ENCODE measurements at regions not wholly inside any gene's neighbourhood (a gene's known extent, or its start where the extent isn't known, plus 50 kb on each side); places are given as distances from the start of the nearest gene placed in this dataset.

DNA sequence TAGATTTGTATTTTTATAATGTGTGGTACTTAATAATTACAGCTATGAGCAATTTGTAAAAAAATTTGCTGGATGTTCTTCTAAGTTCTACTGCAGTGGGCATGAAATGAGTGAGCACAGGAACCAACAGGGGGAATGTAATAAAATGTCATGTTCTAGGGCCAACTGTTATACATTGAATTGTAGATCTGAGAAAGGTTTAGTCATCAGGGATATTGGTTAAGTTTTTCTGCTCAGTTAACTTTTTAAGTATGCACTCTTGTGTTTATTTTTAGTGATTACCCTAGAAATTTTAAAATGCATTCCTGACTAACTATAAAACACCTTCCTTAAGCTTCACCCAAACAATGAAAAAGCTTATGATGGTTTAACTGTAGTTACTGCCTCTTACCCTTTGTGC, 101.8 kb downstream of the CAND1 start:
- Histone ChIP-seq H3K9ac (no peak overlapping the region), H3K36me3 (no peaks in the 10 kb centered on the region), H3K4me2 (no peak overlapping the region), H3K79me2 (ENCODE audit: low read depth) (no peaks in the 10 kb centered on the region), H3F3A (ENCODE audit: low read depth) (no peaks in the 10 kb centered on the region), H4K20me1 (ENCODE audit: low read depth) (no peaks in the 10 kb centered on the region), H2AFZ (replicated peaks) (no peak overlapping the region), H3K27ac (no peak overlapping the region), H3K4me1 (no peaks in the 10 kb centered on the region), H3K27me3 (no peaks in the 10 kb centered on the region), H3K9me3 (ENCODE audit: low read depth) (no peaks in the 10 kb centered on the region), H3K4me3 (no peak overlapping the region)
- Mint-ChIP-seq H3K27me3 (ENCODE audit: insufficient read depth, low read depth) (no peaks in the 10 kb centered on the region), H3K4me3 (no peak overlapping the region), H3K9me3 (no peaks in the 10 kb centered on the region), H3K36me3 (no peaks in the 10 kb centered on the region), H3K27ac (no peak overlapping the region), H3K4me1 (no peaks in the 10 kb centered on the region)
- TF ChIP-seq, protein P1, sequence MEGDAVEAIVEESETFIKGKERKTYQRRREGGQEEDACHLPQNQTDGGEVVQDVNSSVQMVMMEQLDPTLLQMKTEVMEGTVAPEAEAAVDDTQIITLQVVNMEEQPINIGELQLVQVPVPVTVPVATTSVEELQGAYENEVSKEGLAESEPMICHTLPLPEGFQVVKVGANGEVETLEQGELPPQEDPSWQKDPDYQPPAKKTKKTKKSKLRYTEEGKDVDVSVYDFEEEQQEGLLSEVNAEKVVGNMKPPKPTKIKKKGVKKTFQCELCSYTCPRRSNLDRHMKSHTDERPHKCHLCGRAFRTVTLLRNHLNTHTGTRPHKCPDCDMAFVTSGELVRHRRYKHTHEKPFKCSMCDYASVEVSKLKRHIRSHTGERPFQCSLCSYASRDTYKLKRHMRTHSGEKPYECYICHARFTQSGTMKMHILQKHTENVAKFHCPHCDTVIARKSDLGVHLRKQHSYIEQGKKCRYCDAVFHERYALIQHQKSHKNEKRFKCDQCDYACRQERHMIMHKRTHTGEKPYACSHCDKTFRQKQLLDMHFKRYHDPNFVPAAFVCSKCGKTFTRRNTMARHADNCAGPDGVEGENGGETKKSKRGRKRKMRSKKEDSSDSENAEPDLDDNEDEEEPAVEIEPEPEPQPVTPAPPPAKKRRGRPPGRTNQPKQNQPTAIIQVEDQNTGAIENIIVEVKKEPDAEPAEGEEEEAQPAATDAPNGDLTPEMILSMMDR (IDR thresholded peaks at IDR 0.05), result no peak
- TF ChIP-seq EZH2phosphoT487 (IDR thresholded peaks at IDR 0.05) (no peak), EZH2 (IDR thresholded peaks at IDR 0.05) (no peak)
- no peak for DNase-seq (ENCODE audit: low spot score)

DNA sequence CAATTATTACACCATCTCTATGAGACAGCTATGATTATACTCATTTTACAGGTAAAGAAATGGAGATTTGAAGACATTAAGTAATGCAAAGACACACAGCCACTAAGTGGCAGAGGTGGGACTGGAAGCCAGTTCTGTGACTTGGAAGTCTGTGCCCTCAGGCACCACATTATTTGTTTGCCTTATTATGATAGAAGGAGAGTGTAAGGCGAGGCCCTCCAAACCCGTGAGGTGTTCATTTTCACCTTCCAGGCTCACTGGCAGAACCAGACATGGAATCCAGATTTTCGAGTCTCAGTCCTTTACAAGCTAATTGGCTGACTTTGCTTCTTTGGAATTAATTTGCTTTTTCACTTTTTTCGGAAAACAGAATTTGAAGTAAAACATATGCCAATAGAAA, 107.9 kb downstream of the CAND1 start:
- Mint-ChIP-seq H3K4me1 (no peaks in the 10 kb centered on the region), H3K4me3 (no peak overlapping the region), H3K9me3 (no peaks in the 10 kb centered on the region), H3K36me3 (no peaks in the 10 kb centered on the region), H3K27me3 (ENCODE audit: insufficient read depth, low read depth) (no peaks in the 10 kb centered on the region), H3K27ac (no peak overlapping the region)
- TF ChIP-seq EZH2 (IDR thresholded peaks at IDR 0.05) (no peak), EZH2phosphoT487 (IDR thresholded peaks at IDR 0.05) (no peak)
- TF ChIP-seq, protein P1 (IDR thresholded peaks at IDR 0.05), result no peak
- Histone ChIP-seq H3K4me3 (no peak overlapping the region), H3K79me2 (ENCODE audit: low read depth) (no peaks in the 10 kb centered on the region), H3K27ac (no peak overlapping the region), H2AFZ (replicated peaks) (no peak overlapping the region), H3K36me3 (no peaks in the 10 kb centered on the region), H3K4me1 (no peaks in the 10 kb centered on the region), H3K4me2 (no peak overlapping the region), H3K9ac (no peak overlapping the region), H3K27me3 (no peaks in the 10 kb centered on the region), H4K20me1 (ENCODE audit: low read depth) (no peaks in the 10 kb centered on the region), H3F3A (ENCODE audit: low read depth) (no peaks in the 10 kb centered on the region), H3K9me3 (ENCODE audit: low read depth) (no peaks in the 10 kb centered on the region)
- DNase-seq (ENCODE audit: low spot score), result no peak

DNA sequence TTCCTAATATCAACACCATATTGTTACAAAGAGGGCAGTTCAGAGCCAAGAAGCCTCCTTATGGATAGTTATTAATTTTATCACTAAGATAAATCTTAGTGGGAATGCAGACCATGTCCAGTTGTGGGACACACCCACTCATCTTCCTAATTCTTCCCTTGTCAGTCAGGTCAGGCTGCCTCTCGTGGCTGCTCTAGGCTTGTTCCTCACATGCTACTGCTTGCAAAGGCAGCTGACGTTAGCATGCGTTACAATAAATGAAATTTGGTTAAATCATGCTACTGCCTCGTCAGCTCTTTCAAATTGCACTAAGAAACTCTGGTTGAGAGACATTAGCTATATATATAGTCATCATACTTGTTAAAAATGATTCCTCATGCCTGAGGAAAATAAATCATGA, 108.4 kb downstream of the CAND1 start:
- Histone ChIP-seq H3K36me3 (no peaks in the 10 kb centered on the region), H3K4me3 (no peak overlapping the region), H3K9me3 (ENCODE audit: low read depth) (no peaks in the 10 kb centered on the region), H3F3A (ENCODE audit: low read depth) (no peaks in the 10 kb centered on the region), H3K4me2 (no peak overlapping the region), H3K27me3 (no peaks in the 10 kb centered on the region), H3K9ac (no peak overlapping the region), H3K79me2 (ENCODE audit: low read depth) (no peaks in the 10 kb centered on the region), H4K20me1 (ENCODE audit: low read depth) (no peaks in the 10 kb centered on the region), H3K4me1 (no peaks in the 10 kb centered on the region), H2AFZ (replicated peaks) (no peak overlapping the region), H3K27ac (no peak overlapping the region)
- H3K27ac Mint-ChIP-seq, result no peak overlapping the region
- no peaks in the 10 kb centered on the region for H3K4me1 Mint-ChIP-seq
- H3K9me3 Mint-ChIP-seq, result no peaks in the 10 kb centered on the region
- TF ChIP-seq EZH2 (IDR thresholded peaks at IDR 0.05) (no peak), EZH2phosphoT487 (IDR thresholded peaks at IDR 0.05) (no peak)
- TF ChIP-seq, protein P1 (IDR thresholded peaks at IDR 0.05), result no peak
- H3K27me3 Mint-ChIP-seq (ENCODE audit: insufficient read depth, low read depth), result no peaks in the 10 kb centered on the region
- no peaks in the 10 kb centered on the region for H3K36me3 Mint-ChIP-seq
- no peak overlapping the region for H3K4me3 Mint-ChIP-seq
- DNase-seq (ENCODE audit: low spot score), result no peak
